Upper lobe of left lung (tissue), 4 donors: ENCODE measurements at regions not wholly inside any gene's neighbourhood (a gene's known extent, or its start where the extent isn't known, plus 50 kb on each side); places are given as distances from the start of the nearest gene placed in this dataset.

Experiments
- CTCF ChIP-seq, 6 experiments: fragments of 450-650 bp in 4 of 6; fragments of 200-600 bp in 2 of 6; sonication (generic) in 2 of 6; IDR thresholded peaks; one replicate each; pipeline ENCODE4 v1.5.1; 2016 to 2019; ENCODE audit warnings: antibody characterized with exemption in 6 of 6
- EP300 ChIP-seq, 4 donors: sonication (generic); formaldehyde crosslinking; IDR thresholded peaks; one replicate each; pipeline ENCODE4 v1.5.1; 2017; ENCODE audit warnings: antibody characterized with exemption in 4 of 4, control low read depth in 2 of 4
- POLR2A ChIP-seq, 4 donors: fragments of 450-650 bp; IDR thresholded peaks; one replicate each; pipeline ENCODE4 v1.5.1; 2016 to 2017; ENCODE audit warnings: antibody characterized with exemption in 4 of 4, mild to moderate bottlenecking in 2 of 4

- no peak for TF ChIP-seq CTCF (IDR thresholded peaks at IDR 0.05)
- no peak for TF ChIP-seq POLR2A (IDR thresholded peaks at IDR 0.05)
- TF ChIP-seq EP300 (IDR thresholded peaks at IDR 0.05): no peak
Observed at GRCh38 chr5:74471875-74472274, 168.7 kb downstream of the ENC1 start.
